Spleen (tissue), 11 donors: ENCODE measurements at regions not wholly inside any gene's neighbourhood (a gene's known extent, or its start where the extent isn't known, plus 50 kb on each side); places are given as distances from the start of the nearest gene placed in this dataset.

Source experiments
- DNase-seq: peaks from one replicate; pipeline ENCODE4 v3.0.0-alpha.2; 2020
- H3K27ac ChIP-seq, 8 donors: fragments of 200-600 bp; sonication (generic) in 7 of 8; 1 replicate in 4 of 8; 2 replicates in 4 of 8; pipeline versions ENCODE4 v1.5.0 to v1.8.0; 2016 to 2021; ENCODE audit warnings: inconsistent platforms in 4 of 8, mild to moderate bottlenecking in 4 of 8, moderate library complexity in 1 of 8
- H3K27me3 ChIP-seq, 7 donors: fragments of 200-600 bp; sonication (generic) in 6 of 7; replicated peaks in 1 of 7; 1 replicate in 4 of 7; 2 replicates in 3 of 7; pipeline versions ENCODE4 v1.5.0 to v1.8.0; 2016 to 2021; ENCODE audit warnings: inconsistent platforms in 3 of 7, mild to moderate bottlenecking in 1 of 7
- H3K36me3 ChIP-seq, 6 donors: fragments of 200-600 bp; sonication (generic) in 5 of 6; 1 replicate in 4 of 6; 2 replicates in 2 of 6; pipeline versions ENCODE4 v1.5.0 to v1.8.0; 2016 to 2021; ENCODE audit warnings: inconsistent platforms in 2 of 6
- H3K4me1 ChIP-seq, 6 donors: fragments of 200-600 bp; sonication (generic) in 5 of 6; 1 replicate in 3 of 6; 2 replicates in 3 of 6; pipeline versions ENCODE4 v1.5.0 to v1.8.0; 2016 to 2021; ENCODE audit warnings: inconsistent platforms in 3 of 6
- H3K4me3 ChIP-seq, 8 donors: fragments of 200-600 bp; sonication (generic) in 7 of 8; 1 replicate in 4 of 8; 2 replicates in 4 of 8; pipeline versions ENCODE4 v1.5.0 to v1.8.0; 2016 to 2021; ENCODE audit warnings: inconsistent platforms in 4 of 8, mild to moderate bottlenecking in 4 of 8, moderate library complexity in 2 of 8
- H3K9me3 ChIP-seq, 8 donors: fragments of 200-600 bp; sonication (generic) in 7 of 8; 1 replicate in 4 of 8; 2 replicates in 4 of 8; pipeline versions ENCODE4 v1.5.0 to v1.8.0; 2016 to 2021; ENCODE audit warnings: inconsistent platforms in 4 of 8
- CTCF ChIP-seq, 11 experiments: fragments of 200-600 bp in 7 of 11; fragments of 450-650 bp in 4 of 11; sonication (generic) in 4 of 11; IDR thresholded peaks in 8 of 11; conservative IDR thresholded peaks in 3 of 11; 1 replicate in 7 of 11; 2 replicates in 4 of 11; pipeline versions ENCODE4 v1.4.0 to v1.8.0; 2016 to 2021; ENCODE audit warnings: antibody characterized with exemption in 11 of 11, inconsistent platforms in 4 of 11, mild to moderate bottlenecking in 1 of 11
- POLR2A ChIP-seq, 3 donors: fragments of 450-650 bp; IDR thresholded peaks; one replicate each; pipeline ENCODE4 v1.5.1; 2017; ENCODE audit warnings: antibody characterized with exemption in 3 of 3, mild to moderate bottlenecking in 1 of 3
- POLR2AphosphoS5 ChIP-seq, 3 donors: sonication (generic); formaldehyde crosslinking; IDR thresholded peaks; one replicate each; pipeline ENCODE4 v1.5.1; 2017; ENCODE audit warnings: antibody characterized with exemption in 3 of 3
- WGBS, 5 donors: extraction: QIAGEN DNeasy Blood & Tissue Kit in 3 of 5; methylation state at CpG; one replicate each; pipeline versions ENCODE4 v1.1.5 to v1.1.7; 2013 to 2018; 5-methylcytosine and 5-hydroxymethylcytosine counted together
- intact Hi-C: fragments of 100-400 bp; cut with DNase I; formaldehyde crosslinking; loops from one replicate; pipeline ENCODE4 v1.15.0; 2023; ENCODE audit warnings: low total_unique reads
- donor health status: healthy with polysubstance abuse.
- donor health status: DM: no; HTN: no; CAD: no; lungs with moderate emphysema.
- donor health status: DM: no; HTN: no; CAD: no.
- donor health status: Bipolar disorder and iron deficiency.
- donor health status: healthy.
- donor health status: DM: no; HTN: no; CAD: no.
- donor health status: DM: yes; HTN: yes; CAD: no.

DNA sequence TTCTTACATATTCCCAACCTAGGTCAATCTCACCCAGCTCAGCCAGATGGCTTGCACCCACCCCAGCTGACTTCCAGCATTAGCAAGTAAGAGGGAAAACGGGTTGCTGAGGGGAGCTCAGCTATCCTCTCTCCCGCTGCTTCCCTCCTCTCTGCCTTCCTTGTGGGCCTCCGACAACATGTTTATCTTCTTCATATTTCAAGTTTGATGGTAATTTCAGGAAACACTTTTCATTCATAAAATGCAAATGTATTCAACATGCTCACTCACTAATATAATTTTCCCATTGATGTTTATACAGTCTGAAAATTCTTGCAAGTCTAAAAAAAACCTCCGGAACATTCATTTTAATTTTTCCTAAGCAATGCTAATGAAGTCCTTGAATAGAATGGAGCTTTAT lies 372.5 kb upstream of the B3GAT1 start:
- Histone ChIP-seq H3K27ac (no peak overlapping the region), H3K27me3 (peaks cover 0 to 31% (median 0%) of the 10 kb centered on the region in 7 donors), H3K36me3 (no peaks in the 10 kb centered on the region), H3K4me1 (no peaks in the 10 kb centered on the region), H3K4me3 (no peak overlapping the region), H3K9me3 (no peaks in the 10 kb centered on the region)
- 73 to 86% (median 83%) methylated on average over 4 of the region's 4 CpGs for WGBS, 5 donors
- intact Hi-C loops, result no loop called here
- TF ChIP-seq POLR2A (IDR thresholded peaks at IDR 0.05), result no peak
- TF ChIP-seq CTCF (IDR thresholded peaks at IDR 0.05 in 8 of 11, conservative IDR thresholded peaks at IDR 0.05 in 3 of 11), result no peak
- no peak for TF ChIP-seq POLR2AphosphoS5 (IDR thresholded peaks at IDR 0.05)
- no peak for DNase-seq

DNA sequence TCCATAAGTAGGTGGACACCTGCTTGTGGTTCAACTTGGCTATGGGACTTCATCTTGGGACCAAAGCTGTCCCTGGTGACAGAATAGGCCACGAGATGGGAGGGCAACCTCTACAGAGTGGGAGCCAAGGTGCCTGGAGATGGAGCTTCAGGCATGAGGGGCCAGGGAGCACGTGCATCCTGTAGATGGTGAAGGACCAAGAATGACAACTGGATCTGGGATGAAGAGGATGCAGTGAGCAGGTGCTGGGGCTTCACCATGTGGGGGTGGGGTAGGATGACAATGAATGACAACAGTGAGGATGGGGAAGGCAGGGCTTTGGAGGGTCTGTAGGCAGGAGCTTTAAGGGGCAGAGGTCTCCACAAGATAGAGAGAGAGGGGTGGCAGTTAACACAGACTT lies 372.0 kb upstream of the B3GAT1 start:
- no peaks in the 10 kb centered on the region for H3K36me3 ChIP-seq
- H3K4me1 ChIP-seq, result no peaks in the 10 kb centered on the region
- peaks cover 0 to 29% (median 0%) of the 10 kb centered on the region in 7 donors for H3K27me3 ChIP-seq
- DNase-seq, result no peak
- no peak for TF ChIP-seq POLR2AphosphoS5 (IDR thresholded peaks at IDR 0.05)
- TF ChIP-seq CTCF (IDR thresholded peaks at IDR 0.05 in 8 of 11, conservative IDR thresholded peaks at IDR 0.05 in 3 of 11), result no peak
- no peak for TF ChIP-seq POLR2A (IDR thresholded peaks at IDR 0.05)
- H3K27ac ChIP-seq, result no peak overlapping the region
- H3K4me3 ChIP-seq, result no peak overlapping the region
- WGBS, 5 donors, result 39 to 55% (median 53%) methylated on average over 2 of the region's 2 CpGs
- no peaks in the 10 kb centered on the region for H3K9me3 ChIP-seq
- intact Hi-C loops, result no loop called here

GRCh38 chr11:134783234-134783633 lies 371.2 kb upstream of the B3GAT1 start:
- intact Hi-C loops, result no loop called here
- no peak overlapping the region for H3K4me3 ChIP-seq
- TF ChIP-seq CTCF (IDR thresholded peaks at IDR 0.05 in 8 of 11, conservative IDR thresholded peaks at IDR 0.05 in 3 of 11) (no peak), POLR2A (IDR thresholded peaks at IDR 0.05) (no peak), POLR2AphosphoS5 (IDR thresholded peaks at IDR 0.05) (no peak)
- no peaks in the 10 kb centered on the region for H3K9me3 ChIP-seq
- no peak for DNase-seq
- 53 to 68% (median 60%) methylated on average over 4 of the region's 4 CpGs for WGBS, 5 donors
- H3K27me3 ChIP-seq, result peaks cover 0 to 26% (median 0%) of the 10 kb centered on the region in 7 donors
- no peak overlapping the region for H3K27ac ChIP-seq
- no peaks in the 10 kb centered on the region for H3K4me1 ChIP-seq
- H3K36me3 ChIP-seq, result no peaks in the 10 kb centered on the region

DNA sequence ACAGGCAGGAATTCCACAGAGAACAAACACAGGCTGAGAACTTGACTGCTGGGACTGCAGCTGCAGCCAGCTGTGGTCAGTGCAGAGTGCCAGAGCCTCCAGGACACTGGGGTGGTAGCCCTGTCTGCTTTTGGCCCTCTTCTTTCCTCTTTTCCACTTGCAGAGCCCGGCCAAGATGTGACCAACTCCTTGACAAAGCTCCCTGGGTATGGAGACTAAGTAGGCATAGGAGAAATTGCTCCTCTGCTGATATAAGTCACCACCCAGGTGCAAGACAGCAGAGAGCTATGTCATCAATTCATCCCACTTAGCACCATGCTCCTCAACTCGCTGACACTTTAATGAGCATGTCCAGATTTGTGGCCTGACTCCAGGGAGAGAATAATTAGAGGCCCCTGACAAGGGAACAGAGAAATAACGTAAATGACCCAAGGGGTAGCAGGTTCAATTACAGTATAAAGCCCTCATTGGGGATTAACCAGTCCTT lies 369.4 kb upstream of the B3GAT1 start:
- WGBS, 5 donors, result 38 to 62% (median 56%) methylated on average over 3 of the region's 3 CpGs
- H3K27me3 ChIP-seq, result peaks cover 0 to 23% (median 0%) of the 10 kb centered on the region in 7 donors
- no peaks in the 10 kb centered on the region for H3K9me3 ChIP-seq
- H3K27ac ChIP-seq, result no peak overlapping the region
- intact Hi-C loops, result no loop called here
- H3K4me3 ChIP-seq, result no peak overlapping the region
- DNase-seq, result no peak
- TF ChIP-seq CTCF (IDR thresholded peaks at IDR 0.05 in 8 of 11, conservative IDR thresholded peaks at IDR 0.05 in 3 of 11) (no peak), POLR2A (IDR thresholded peaks at IDR 0.05) (no peak), POLR2AphosphoS5 (IDR thresholded peaks at IDR 0.05) (no peak)
- H3K4me1 ChIP-seq, result no peaks in the 10 kb centered on the region
- no peaks in the 10 kb centered on the region for H3K36me3 ChIP-seq
